GM19468 (cell line): ENCODE measurements at regions not wholly inside any gene's neighbourhood (a gene's known extent, or its start where the extent isn't known, plus 50 kb on each side); places are given as distances from the start of the nearest gene placed in this dataset.
"Not testable (repeated sequence)": the region's sequence is repeated elsewhere in the genome, so short reads cannot be mapped to it uniquely, and the experiment has no call there.

ENCODE experiments used
- ATAC-seq: cut with Tn5 transposase; IDR thresholded peaks from one replicate; pipeline ENCODE4 v1.9.1; 2021; ENCODE audit warnings: mild to moderate bottlenecking, moderate library complexity, moderate number of reproducible peaks; ENCODE audit not compliant: unreplicated experiment; ENCODE audit errors: extremely low read depth

GRCh38 chr1:224791362-224791941, 138.0 kb upstream of the DNAH14 start:
- ATAC-seq: no peak

GRCh38 chr1:224795591-224795990, 133.9 kb upstream of the DNAH14 start:
- no peak for ATAC-seq

DNA sequence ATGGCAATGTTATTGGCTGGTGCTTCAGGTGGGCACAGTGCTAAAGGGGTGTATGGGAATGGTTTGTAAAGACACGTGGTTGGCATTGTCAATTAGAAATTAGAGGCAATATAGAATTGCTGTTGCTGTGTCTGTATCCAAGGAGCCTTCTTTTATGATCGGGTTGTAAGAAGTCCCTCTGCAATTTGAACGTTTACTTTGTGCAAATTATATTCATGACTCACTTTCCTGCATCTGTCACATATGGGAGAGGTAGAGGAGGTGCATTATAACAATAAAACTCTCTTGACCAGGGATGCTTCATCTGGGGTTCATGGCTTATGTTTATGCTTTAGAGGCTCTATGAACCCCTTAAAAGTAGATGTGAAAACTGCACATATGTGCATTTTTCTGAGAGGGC, 130.4 kb upstream of the DNAH14 start:
- no peak for ATAC-seq

DNA sequence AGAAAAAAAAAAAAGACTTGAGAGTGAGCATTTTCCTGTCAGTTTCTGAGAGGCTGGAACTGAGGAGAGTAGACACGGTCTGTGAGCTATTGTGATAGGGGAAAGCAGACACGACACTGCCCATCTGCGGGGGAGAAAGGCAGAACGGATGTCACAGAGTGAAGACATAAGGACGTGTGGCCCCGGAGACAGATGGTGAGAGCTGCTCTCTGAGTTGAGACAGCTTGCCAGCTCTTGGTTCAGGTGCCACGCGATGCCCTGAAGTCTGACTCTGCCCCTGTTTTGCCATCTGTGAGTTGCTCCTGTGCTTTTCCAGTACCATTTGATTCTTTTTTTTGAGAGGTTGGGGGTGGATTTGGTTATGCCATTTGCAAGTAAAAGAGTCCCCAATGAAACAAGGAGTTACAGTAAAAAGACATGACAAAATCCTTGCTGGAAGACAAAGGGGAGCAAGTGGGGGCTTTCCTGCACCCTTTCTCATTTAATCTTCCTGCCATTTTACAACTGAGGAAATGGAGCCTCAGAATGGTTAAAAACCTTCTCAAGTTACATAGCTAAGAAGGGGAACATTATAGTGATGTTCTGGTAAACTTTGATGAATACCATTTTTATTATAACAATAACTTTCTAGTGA, 128.9 kb upstream of the DNAH14 start:
- no peak for ATAC-seq

GRCh38 chr1:224801844-224802490, 127.5 kb upstream of the DNAH14 start:
- no peak for ATAC-seq

DNA sequence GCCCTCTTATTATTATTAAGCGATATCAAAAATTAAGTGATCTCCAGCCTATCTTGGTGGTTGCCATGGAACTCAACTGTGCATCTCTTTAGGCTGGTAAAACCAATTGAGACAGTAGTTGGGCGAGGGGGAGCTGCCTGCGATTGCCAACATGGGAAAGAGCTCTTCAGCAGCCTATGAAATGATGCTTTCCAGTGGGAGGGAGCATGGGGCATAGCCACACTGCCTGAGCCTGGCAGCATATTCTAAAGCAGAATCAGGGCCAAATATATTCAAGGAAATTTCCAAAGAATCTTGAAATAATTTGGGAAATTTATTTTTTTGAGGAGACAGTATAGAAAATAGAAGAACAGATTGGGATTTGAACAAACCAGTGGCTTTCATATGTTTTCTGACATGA, 126.9 kb upstream of the DNAH14 start:
- ATAC-seq: no peak

DNA sequence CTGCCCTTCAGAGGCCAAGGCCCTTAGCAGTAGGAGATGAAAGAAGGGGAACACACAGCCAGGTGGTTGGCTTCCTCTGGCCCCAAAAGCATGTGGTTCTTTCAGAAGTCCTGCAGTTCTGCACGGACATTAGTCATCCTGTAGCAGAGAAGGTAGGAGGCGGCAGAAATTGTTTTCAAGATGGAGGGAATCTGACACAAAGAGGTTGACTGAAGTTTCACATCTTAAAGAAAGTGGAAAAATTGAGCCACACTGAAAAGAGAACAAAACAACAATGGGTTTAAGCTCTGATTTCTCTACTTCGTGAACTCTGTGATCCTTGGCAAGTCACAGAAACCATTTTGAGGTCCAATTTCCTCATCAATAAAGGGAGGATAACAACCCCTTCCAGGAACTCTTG, 125.3 kb upstream of the DNAH14 start:
- ATAC-seq: no peak

GRCh38 chr1:224805889-224806288, 123.6 kb upstream of the DNAH14 start:
- no peak for ATAC-seq

DNA sequence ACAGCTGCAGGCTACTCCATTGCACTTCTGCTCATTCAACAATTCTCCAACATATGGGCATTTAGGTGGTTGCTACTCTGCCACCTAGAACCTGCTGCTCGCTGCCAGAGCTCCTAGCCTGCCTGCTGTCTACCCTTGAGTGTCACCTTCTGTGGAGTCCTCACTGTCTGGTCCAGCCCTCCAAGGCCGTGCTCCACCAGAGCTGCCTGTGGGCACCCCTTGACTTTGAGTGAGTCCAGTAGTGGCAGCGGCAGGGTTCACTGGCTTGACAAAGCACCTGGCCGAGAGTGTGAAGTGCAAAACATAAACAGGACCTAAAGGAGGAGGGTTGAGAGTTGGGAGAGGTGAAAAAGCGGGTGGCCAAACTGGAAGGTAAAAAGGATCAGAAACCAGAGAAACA, 120.3 kb upstream of the DNAH14 start:
- no peak for ATAC-seq

DNA sequence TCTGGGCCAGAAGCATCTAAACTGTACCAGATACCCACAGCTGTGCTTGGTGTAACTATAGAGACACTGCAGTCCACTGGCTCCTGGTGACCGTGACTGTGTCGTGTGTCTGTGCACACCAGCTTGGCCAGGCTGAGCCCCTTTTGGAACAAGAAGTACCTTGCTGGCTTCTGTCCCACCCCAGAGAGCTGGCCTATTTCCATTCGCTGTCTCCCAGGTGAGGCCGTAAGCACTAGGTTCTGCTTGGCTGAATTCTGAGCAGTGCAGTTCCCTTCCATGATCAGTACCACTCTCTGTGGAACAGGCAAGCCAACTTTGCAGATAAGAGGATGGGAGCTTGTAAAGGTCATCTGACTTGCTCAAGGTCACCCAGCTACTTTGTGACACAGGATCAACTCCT, 119.9 kb upstream of the DNAH14 start:
- no peak for ATAC-seq

DNA sequence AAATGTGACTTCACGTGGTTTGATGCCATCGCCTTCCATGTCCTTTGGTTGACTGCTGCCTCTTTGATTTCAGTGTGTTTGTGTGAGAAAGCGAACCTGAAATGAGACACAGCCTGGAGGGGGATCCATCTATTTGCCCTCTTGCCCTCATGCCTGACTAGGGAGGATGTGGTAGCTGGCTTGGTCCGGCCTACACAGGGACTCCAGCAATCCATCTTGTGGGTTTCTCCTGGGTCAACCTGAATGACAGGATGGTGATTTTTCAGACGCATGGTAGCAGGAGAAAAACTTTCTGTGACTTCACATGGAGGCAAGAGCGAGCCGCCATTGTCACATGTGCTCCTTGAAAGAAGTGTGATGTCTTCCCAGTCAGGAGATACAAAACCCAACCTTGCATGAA, 117.9 kb upstream of the DNAH14 start:
- ATAC-seq: no peak

GRCh38 chr1:224815647-224816046, 113.8 kb upstream of the DNAH14 start:
- ATAC-seq: no peak

- ATAC-seq: peak; percentile 47
Observed at GRCh38 chr1:224816062-224816461, 113.4 kb upstream of the DNAH14 start.

DNA sequence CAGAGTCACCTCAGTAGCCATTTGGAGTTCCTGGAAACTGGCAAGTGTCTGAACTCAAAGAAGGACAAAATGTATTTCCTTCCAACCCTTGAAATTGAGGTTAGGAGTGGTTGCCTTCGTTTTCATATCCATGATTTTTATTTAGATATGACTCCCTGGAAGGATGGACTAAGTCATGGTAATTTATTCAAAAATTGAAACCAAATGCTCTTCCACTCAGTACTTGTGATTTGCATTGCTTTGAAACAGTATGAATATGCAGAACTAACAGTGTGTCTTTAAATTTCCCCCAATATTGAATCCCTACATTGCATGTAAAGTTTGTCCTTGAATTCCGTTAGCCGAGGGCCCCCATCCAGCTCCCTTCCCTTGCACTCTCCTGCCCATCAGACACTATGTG, 112.1 kb upstream of the DNAH14 start:
- no peak for ATAC-seq

GRCh38 chr1:224819861-224820260, 109.6 kb upstream of the DNAH14 start:
- no peak for ATAC-seq

GRCh38 chr1:224820341-224820740, 109.1 kb upstream of the DNAH14 start:
- no peak for ATAC-seq

GRCh38 chr1:224821751-224822150, 107.7 kb upstream of the DNAH14 start:
- not testable (repeated sequence) for ATAC-seq

DNA sequence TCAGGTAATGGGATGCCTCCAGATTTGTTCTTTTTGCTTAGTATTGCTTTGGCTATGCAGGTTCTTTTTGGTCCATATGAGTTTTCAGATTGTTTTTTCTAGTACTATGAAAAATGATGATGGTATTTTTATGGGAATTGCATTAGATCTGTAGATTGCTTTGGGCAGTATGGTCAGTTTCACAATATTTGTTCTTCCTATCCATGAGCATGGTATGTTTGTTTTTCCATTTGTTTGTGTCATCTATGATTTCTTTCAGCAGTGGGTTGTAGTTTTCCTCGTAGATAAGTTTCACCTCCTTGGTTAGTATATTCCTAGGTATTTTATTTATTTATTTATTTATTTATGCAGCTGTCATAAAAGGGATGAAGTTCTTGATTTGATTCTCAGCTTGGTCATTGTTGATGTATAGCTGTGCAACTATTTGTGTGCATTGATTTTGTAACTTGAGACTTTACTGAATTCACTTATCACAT, 103.9 kb upstream of the DNAH14 start:
- ATAC-seq: no peak

GRCh38 chr1:224828691-224829090, 100.8 kb upstream of the DNAH14 start:
- no peak for ATAC-seq

DNA sequence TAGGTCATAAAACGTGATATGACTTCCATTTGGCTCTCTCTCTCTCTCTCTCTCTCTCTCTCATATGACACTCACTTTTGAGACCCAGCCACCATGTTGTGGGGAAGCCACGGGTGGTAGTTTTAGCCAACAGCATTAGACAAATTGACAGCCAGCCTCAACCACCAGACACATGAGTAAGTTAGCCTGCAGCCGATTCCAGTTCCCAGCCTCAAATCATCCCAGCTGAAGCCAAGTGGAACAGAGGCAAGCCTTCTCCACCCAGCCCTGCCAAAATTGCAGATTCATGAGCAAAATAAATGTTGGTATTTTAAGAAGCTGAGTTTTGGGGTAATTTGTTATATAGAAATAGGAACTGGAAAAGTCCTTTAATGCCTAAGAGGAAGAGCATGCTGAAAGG, 98.0 kb upstream of the DNAH14 start:
- no peak for ATAC-seq

GRCh38 chr1:224839648-224840300, 89.7 kb upstream of the DNAH14 start:
- not testable (repeated sequence) for ATAC-seq
